SK-N-SH (cell line): ENCODE measurements at regions not wholly inside any gene's neighbourhood (a gene's known extent, or its start where the extent isn't known, plus 50 kb on each side); places are given as distances from the start of the nearest gene placed in this dataset.

Experiments
- CTCF ChIA-PET: fragments of 300-600, 350-600 bp; formaldehyde crosslinking; extraction: SDS; loops from one replicate; lab custom pipeline; 2021; lab: Yijun Ruan, JAX
- POLR2A ChIA-PET: fragments of 350-600 bp; sonication (Branson Sonifier 250); formaldehyde crosslinking; extraction: SDS; loops from one replicate; lab custom pipeline; 2020; ENCODE audit warnings: antibody characterized with exemption, inconsistent platforms; lab: Yijun Ruan, JAX
- DNase-seq: peaks from one replicate; pipeline ENCODE4 v3.0.0; 2012
- H2AFZ ChIP-seq: fragments of 200-600 bp; sonication (generic); 2 replicates; pipeline ENCODE4 v1.8.1; 2016; ENCODE audit warnings: antibody characterized with exemption, mild to moderate bottlenecking, low read depth
- H3F3A ChIP-seq: fragments of 200-600 bp; sonication (generic); replicated peaks from 2 replicates; pipeline ENCODE3; 2016; ENCODE audit warnings: antibody characterized with exemption, mild to moderate bottlenecking; ENCODE audit not compliant: insufficient read depth
- H3K27ac ChIP-seq, 2 experiments: fragments of 200-500 bp in 1 of 2; fragments of 200-600 bp in 1 of 2; sonication (Bioruptor generic) in 1 of 2; sonication (generic), shearing (Covaris generic) in 1 of 2; 2 replicates each; pipeline versions ENCODE4 v1.5.1 to v1.6.1; 2014 to 2016; ENCODE audit warnings: low read depth in 2 of 2, inconsistent platforms in 1 of 2, low read length in 1 of 2, mild to moderate bottlenecking in 1 of 2, mixed read lengths in 1 of 2
- H3K27me3 ChIP-seq: fragments of 200-600 bp; sonication (generic), shearing (Covaris generic); 2 replicates; pipeline ENCODE4 v1.6.1; 2016; ENCODE audit warnings: mixed run types; ENCODE audit not compliant: insufficient read depth
- H3K36me3 ChIP-seq, 2 experiments: fragments of 200-500 bp in 1 of 2; fragments of 200-600 bp in 1 of 2; sonication (Bioruptor generic) in 1 of 2; sonication (generic) in 1 of 2; replicated peaks in 1 of 2; 2 replicates each; pipeline versions ENCODE3 to v1.5.1; 2014 to 2016; ENCODE audit warnings: low read length in 1 of 2, mild to moderate bottlenecking in 1 of 2; ENCODE audit not compliant: insufficient read depth in 2 of 2, control insufficient read depth in 1 of 2
- H3K4me1 ChIP-seq, 2 experiments: fragments of 200-500 bp in 1 of 2; fragments of 200-600 bp in 1 of 2; sonication (Bioruptor generic) in 1 of 2; sonication (generic), shearing (Covaris generic) in 1 of 2; 2 replicates each; pipeline versions ENCODE4 v1.5.1 to v1.6.1; 2014 to 2016; ENCODE audit warnings: low read depth in 1 of 2, low read length in 1 of 2, mixed run types in 1 of 2; ENCODE audit not compliant: insufficient read depth in 2 of 2, control insufficient read depth in 1 of 2
- H3K4me2 ChIP-seq: fragments of 200-600 bp; sonication (generic), shearing (Covaris generic); 2 replicates; pipeline ENCODE4 v1.6.1; 2017; ENCODE audit warnings: mixed run types
- H3K4me3 ChIP-seq, 2 experiments: fragments of 200-500 bp in 1 of 2; fragments of 200-600 bp in 1 of 2; sonication (Bioruptor generic) in 1 of 2; sonication (generic), shearing (Covaris generic) in 1 of 2; 2 replicates each; pipeline versions ENCODE4 v1.5.1 to v1.8.1; 2014 to 2016; ENCODE audit warnings: low read depth in 2 of 2, inconsistent platforms in 1 of 2, low read length in 1 of 2, mild to moderate bottlenecking in 1 of 2, mixed read lengths in 1 of 2, moderate library complexity in 1 of 2
- H3K79me2 ChIP-seq: fragments of 200-600 bp; sonication (generic); 2 replicates; pipeline ENCODE4 v1.8.1; 2017; ENCODE audit warnings: mild to moderate bottlenecking; ENCODE audit not compliant: insufficient read depth
- H3K9ac ChIP-seq: fragments of 200-600 bp; sonication (generic); 2 replicates; pipeline ENCODE4 v1.6.1; 2017; ENCODE audit warnings: mixed run types
- H3K9me2 ChIP-seq: fragments of 200-600 bp; sonication (generic); 2 replicates; pipeline ENCODE4 v1.6.1; 2017; ENCODE audit warnings: mixed run types
- H3K9me3 ChIP-seq: fragments of 200-600 bp; sonication (generic); 2 replicates; pipeline ENCODE4 v1.6.1; 2017; ENCODE audit warnings: mixed run types, mild to moderate bottlenecking, moderate library complexity
- H4K20me1 ChIP-seq: fragments of 200-600 bp; sonication (generic); 2 replicates; pipeline ENCODE4 v1.6.1; 2017; ENCODE audit warnings: mild to moderate bottlenecking, mixed run types; ENCODE audit not compliant: insufficient read depth
- CHD2 ChIP-seq: fragments of 150-350 bp; IDR thresholded peaks from 2 replicates; pipeline ENCODE4 v1.6.1; 2018; ENCODE audit warnings: low read length; ENCODE audit not compliant: partially characterized antibody
- EP300 ChIP-seq, 2 experiments: IDR thresholded peaks; 2 replicates each; pipeline versions ENCODE4 v1.4.0 to v1.6.1; 2012; ENCODE audit warnings: borderline replicate concordance in 1 of 2, low read depth in 1 of 2, low read length in 1 of 2
- FOSL2 ChIP-seq: IDR thresholded peaks from 2 replicates; pipeline ENCODE4 v1.4.0; 2012; ENCODE audit warnings: low read depth, mild to moderate bottlenecking, moderate library complexity, borderline replicate concordance
- FOXJ3 ChIP-seq: sonication (generic); formaldehyde crosslinking; IDR thresholded peaks from 2 replicates; pipeline ENCODE4 v1.5.1; 2020; ENCODE audit warnings: mild to moderate bottlenecking, missing genetic modification reagents
- FOXM1 ChIP-seq: IDR thresholded peaks from 2 replicates; pipeline ENCODE4 v1.4.0; 2012; ENCODE audit warnings: low read depth, mild to moderate bottlenecking
- GATA2 ChIP-seq: sonication (generic); formaldehyde crosslinking; IDR thresholded peaks from 2 replicates; pipeline ENCODE4 v1.5.0; 2020; ENCODE audit warnings: mild to moderate bottlenecking, missing genetic modification reagents
- JUND ChIP-seq: IDR thresholded peaks from 2 replicates; pipeline ENCODE4 v1.4.0; 2012
- MAX ChIP-seq: IDR thresholded peaks from 2 replicates; pipeline ENCODE4 v1.4.0; 2012; ENCODE audit warnings: low read depth
- MEF2A ChIP-seq: IDR thresholded peaks from 2 replicates; pipeline ENCODE4 v1.4.0; 2012; ENCODE audit warnings: low read depth, borderline replicate concordance
- NFIC ChIP-seq: IDR thresholded peaks from 2 replicates; pipeline ENCODE4 v1.4.0; 2012; ENCODE audit warnings: borderline replicate concordance
- NRF1 ChIP-seq: IDR thresholded peaks from 2 replicates; pipeline ENCODE4 v1.6.1; 2012; ENCODE audit warnings: low read depth, mild to moderate bottlenecking, low read length
- RFX5 ChIP-seq: IDR thresholded peaks from 2 replicates; pipeline ENCODE4 v1.6.1; 2012; ENCODE audit warnings: mild to moderate bottlenecking, improper control_type of control experiment, low read length
- RXRA ChIP-seq: IDR thresholded peaks from 2 replicates; pipeline ENCODE4 v1.4.0; 2012; ENCODE audit warnings: low read depth, mild to moderate bottlenecking, borderline replicate concordance
- TAF1 ChIP-seq: IDR thresholded peaks from 2 replicates; pipeline ENCODE4 v1.6.1; 2012; ENCODE audit warnings: low read depth, mild to moderate bottlenecking, low read length, moderate library complexity, borderline replicate concordance
- TCF12 ChIP-seq: IDR thresholded peaks from 2 replicates; pipeline ENCODE4 v1.4.0; 2012
- TEAD4 ChIP-seq: IDR thresholded peaks from 2 replicates; pipeline ENCODE4 v1.4.0; 2012; ENCODE audit warnings: mild to moderate bottlenecking, borderline replicate concordance; ENCODE audit not compliant: insufficient read depth
- USF1 ChIP-seq: IDR thresholded peaks from 2 replicates; pipeline ENCODE4 v1.4.0; 2012; ENCODE audit warnings: low read depth, borderline replicate concordance
- USF2 ChIP-seq: fragments of 150-350 bp; IDR thresholded peaks from 2 replicates; pipeline ENCODE4 v1.6.1; 2017; ENCODE audit warnings: antibody characterized with exemption, low read length, low read depth, borderline replicate concordance
- WGBS: methylation state at CpG from one replicate; pipeline ENCODE4 v1.1.6; 2017; ENCODE audit warnings: low lambda C conversion rate; 5-methylcytosine and 5-hydroxymethylcytosine counted together
- TF ChIP-seq, protein P1 (sequence below): IDR thresholded peaks from 2 replicates; pipeline ENCODE4 v1.4.0; 2012; ENCODE audit warnings: low read depth, borderline replicate concordance

DNA sequence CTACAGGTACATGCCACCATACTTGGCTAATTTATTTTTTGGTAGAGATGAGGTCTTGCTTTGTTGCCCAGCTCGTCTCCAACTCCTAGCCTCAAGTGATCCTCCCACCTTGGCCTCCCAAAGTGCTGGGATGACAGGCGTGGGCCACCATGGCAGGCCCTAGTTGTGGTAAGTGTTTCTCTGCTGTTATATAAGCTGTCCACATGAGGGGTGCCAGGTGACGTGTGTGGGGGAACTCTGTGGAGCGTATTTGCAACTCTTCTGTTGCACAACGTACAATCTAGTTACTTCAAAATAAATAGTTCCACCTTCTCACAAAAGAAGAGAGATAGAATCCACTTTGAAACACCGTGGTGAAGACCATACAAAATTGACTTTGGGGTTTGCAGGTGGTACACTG, 125.1 kb downstream of the NCOR2 start:
- Histone ChIP-seq H3K9ac (no peak overlapping the region), H3K4me1 (peaks cover 0 to 22% of the 10 kb centered on the region in 2 experiments; a peak in 3 of 4 replicates), H3K27ac (peak overlapping the region in 1 of 2 experiments; percentile 98; a peak in 2 of 4 replicates), H3K36me3 (peaks cover 16 to 22% of the 10 kb centered on the region in 2 experiments)
- TF ChIP-seq FOXM1, result no peak
- no peak for TF ChIP-seq MAX
- no peak for TF ChIP-seq NRF1
- no peak for TF ChIP-seq TEAD4
- TF ChIP-seq TAF1, result no peak
- no peak for TF ChIP-seq NFIC
- TF ChIP-seq RFX5, result no peak
- TF ChIP-seq CHD2, result no peak
- no peak for TF ChIP-seq EP300 (IDR thresholded peaks at IDR 0.05; ENCODE audit: borderline replicate concordance in 1 of 2, low read depth in 1 of 2, low read length in 1 of 2)
- no peak for TF ChIP-seq FOSL2
- no peak for TF ChIP-seq USF2
- TF ChIP-seq USF1, result no peak
- no peak for TF ChIP-seq GATA2 (CRISPR knock-in tag)
- TF ChIP-seq, protein P1, sequence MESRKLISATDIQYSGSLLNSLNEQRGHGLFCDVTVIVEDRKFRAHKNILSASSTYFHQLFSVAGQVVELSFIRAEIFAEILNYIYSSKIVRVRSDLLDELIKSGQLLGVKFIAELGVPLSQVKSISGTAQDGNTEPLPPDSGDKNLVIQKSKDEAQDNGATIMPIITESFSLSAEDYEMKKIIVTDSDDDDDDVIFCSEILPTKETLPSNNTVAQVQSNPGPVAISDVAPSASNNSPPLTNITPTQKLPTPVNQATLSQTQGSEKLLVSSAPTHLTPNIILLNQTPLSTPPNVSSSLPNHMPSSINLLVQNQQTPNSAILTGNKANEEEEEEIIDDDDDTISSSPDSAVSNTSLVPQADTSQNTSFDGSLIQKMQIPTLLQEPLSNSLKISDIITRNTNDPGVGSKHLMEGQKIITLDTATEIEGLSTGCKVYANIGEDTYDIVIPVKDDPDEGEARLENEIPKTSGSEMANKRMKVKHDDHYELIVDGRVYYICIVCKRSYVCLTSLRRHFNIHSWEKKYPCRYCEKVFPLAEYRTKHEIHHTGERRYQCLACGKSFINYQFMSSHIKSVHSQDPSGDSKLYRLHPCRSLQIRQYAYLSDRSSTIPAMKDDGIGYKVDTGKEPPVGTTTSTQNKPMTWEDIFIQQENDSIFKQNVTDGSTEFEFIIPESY, result no peak
- TF ChIP-seq MEF2A, result no peak
- no peak for TF ChIP-seq FOXJ3 (CRISPR knock-in tag)
- no peak for TF ChIP-seq JUND
- no peak for TF ChIP-seq TCF12
- TF ChIP-seq RXRA, result no peak
- TF ChIP-seq, all 33 proteins: peak for 0
- peak overlapping the region; percentile 38; the same call in 1 of the 2 replicates for H3K4me2 ChIP-seq
- H3F3A ChIP-seq, result peaks cover 38% of the 10 kb centered on the region
- ChIA-PET CTCF (interaction anchor here (0.8 kb wide), 1 partner anchor 73 kb away, joined by 3 read pairs; no protein-coding TSS in a partner anchor), POLR2A (no interaction called here)
- no peaks in the 10 kb centered on the region for H3K9me2 ChIP-seq
- H3K27me3 ChIP-seq, result no peaks in the 10 kb centered on the region
- WGBS, result 97% methylated on average over 6 of the region's 6 CpGs
- no peaks in the 10 kb centered on the region for H3K9me3 ChIP-seq
- H4K20me1 ChIP-seq, result 0 out of 2 replicates have a peak, but pooled peaks cover 3% of the 10 kb centered on the region
- no peak for DNase-seq
- no peak overlapping the region for H3K4me3 ChIP-seq
- H3K79me2 ChIP-seq, result peaks cover 40% of the 10 kb centered on the region
- no peak overlapping the region for H2AFZ ChIP-seq
